Femur (tissue), 1 donor: ENCODE measurements at regions not wholly inside any gene's neighbourhood (a gene's known extent, or its start where the extent isn't known, plus 50 kb on each side); places are given as distances from the start of the nearest gene placed in this dataset.

Source experiments
- DNase-seq: peaks from one replicate; pipeline ENCODE4 v3.0.0-alpha.2; 2017

GRCh38 chr21:41651830-41652229 is 115.0 kb downstream of the RIPK4 start:
- no peak for DNase-seq

- DNase-seq = no peak
Measured at GRCh38 chr21:41651406-41651805, 115.4 kb downstream of the RIPK4 start.

DNA sequence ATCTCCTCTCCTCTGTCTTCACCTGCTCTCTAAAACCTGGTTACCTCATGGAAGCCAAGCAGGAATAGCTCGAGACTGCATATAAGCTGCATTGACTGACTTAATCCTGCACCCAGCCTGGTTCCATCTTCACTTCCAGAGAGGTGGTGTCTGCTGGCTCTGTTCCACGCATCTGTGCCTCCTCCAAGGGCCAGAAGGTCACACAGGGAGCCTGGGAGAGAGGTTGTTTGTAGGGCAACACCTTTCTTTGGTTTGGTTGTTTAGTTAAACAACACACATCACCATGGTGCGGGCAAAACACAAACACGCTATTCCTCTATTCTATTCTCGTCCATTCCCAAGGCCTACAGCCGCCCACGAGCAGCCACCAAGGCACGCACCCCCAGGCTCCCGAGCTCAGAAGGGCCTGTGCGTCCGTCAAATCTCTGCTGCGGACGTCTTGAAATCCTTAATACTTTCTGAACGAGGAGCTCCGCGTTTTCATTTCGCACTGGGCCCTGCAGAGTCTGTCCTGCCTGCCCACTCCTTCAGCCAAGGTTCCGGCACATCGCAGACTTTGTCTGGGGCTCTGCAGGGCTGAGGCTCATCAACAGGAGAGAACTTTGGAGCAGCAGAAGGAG is 116.2 kb downstream of the RIPK4 start:
- DNase-seq = no peak

DNA sequence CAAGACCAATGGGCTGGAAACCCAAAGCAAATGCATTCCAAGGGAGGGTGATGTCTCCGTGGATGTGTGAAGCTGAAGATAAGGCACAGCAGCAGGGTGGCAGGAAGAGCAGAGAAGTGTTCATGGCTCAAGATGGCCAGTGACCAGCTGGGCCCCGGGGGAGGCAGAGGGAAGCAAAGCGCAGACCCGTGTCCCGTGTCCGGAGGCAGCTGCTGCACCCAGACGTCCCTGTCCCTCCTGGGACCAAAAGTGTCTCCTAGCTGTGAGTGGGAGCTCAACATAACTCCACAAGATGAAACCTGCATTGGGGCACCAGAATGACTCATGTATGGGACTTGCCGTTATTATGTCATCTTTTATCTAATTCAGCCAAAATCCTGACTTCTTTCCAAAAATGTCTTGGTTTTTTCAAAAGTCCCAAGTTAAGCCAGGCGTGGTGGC is 118.2 kb downstream of the RIPK4 start:
- no peak for DNase-seq

- no peak for DNase-seq
Measured at GRCh38 chr21:41647806-41648561, 118.9 kb downstream of the RIPK4 start.

DNA sequence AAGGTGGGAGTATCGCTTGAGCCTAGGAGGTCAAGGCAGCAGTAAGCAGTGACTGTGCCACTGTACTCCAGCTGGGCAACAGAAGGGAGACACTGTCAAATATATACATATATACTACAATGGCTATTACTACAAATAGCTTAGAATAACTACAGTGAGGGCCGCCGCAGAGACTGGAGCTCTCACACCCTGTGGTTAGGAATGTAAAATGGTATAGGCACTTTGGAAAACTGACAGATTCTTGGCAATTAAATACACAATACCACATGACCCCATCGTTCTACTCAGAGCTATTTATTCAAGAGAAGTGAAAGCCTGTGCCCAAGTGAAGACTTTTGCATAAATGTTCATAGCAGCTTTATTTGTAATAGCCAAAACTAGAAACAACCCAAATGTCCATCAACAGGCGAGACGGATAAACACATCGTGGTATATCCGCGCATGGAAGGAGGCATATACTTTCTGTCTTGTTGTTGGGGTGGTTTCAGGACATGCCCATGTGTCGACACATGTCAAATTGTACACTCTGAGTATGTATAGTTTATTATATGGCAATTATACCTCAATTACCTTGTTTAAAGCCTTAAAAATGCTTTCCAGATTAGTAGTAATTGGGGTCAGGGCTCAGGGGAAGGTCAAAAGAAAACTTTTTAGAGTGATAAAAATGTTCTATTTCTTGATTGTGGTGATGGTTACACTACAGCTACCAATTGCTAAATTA is 123.4 kb downstream of the RIPK4 start:
- DNase-seq = no peak

DNA sequence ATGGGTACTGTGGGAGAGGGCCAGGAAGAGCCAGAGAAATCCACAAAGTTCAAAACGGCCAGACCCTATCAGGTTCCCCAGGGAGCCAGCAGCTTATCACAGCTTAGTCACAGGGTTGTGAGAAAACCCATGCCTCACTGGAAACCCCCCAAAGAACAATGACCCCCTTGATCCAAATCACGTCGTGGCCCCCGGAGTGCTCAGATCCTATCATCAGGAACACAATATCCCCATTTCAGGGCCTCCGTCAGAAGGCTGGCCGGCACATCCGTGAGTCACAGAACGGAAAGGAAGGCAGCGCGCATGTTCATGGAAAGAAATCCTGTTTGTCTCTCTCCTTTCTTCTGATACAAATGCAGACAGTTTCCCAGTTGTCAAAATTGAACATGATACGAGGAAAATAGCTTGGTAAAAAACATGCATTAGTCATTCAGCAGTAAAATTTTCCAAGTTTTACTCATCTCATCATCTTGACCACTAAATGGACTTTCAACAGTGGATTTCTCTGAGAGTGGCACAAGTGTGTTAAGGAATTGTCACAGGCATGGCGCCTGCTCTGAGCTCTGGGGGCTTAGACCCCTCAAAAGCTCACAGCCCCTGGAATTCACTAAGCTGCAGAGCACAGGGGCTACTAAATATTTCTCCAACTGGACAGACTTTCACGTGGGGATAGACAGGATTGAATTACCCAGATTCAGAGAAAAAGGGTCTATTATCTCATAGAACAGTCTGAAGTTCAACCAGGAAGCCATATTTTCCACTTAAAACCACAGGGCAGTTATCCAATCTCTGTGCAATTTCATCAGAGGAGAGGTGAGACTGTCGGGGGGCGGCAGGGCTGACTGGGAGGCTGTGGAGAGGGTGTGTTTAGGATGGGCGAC is 124.8 kb downstream of the RIPK4 start:
- peak; percentile 66 for DNase-seq

DNA sequence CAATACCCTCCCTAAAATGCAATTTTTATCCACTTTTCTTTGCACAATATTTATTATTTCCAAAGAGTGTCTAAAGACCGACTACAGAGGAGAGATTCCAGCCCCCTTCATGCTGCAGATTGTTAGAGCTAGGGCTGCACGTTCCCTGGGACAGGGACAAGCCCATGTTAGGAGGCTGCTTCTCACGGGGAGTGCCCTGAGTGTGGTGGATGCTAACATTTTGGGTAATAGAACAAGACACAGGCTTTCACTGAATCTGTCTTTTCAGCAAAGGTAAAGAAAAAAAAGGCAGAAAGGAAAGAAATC is 125.4 kb downstream of the RIPK4 start:
- no peak for DNase-seq

- no peak for DNase-seq
Measured at GRCh38 chr21:41640748-41641509, 125.9 kb downstream of the RIPK4 start.

GRCh38 chr21:41639766-41640165 is 127.1 kb downstream of the RIPK4 start:
- no peak for DNase-seq

- no peak for DNase-seq
Measured at GRCh38 chr21:41639336-41639735, 127.5 kb downstream of the RIPK4 start.

DNA sequence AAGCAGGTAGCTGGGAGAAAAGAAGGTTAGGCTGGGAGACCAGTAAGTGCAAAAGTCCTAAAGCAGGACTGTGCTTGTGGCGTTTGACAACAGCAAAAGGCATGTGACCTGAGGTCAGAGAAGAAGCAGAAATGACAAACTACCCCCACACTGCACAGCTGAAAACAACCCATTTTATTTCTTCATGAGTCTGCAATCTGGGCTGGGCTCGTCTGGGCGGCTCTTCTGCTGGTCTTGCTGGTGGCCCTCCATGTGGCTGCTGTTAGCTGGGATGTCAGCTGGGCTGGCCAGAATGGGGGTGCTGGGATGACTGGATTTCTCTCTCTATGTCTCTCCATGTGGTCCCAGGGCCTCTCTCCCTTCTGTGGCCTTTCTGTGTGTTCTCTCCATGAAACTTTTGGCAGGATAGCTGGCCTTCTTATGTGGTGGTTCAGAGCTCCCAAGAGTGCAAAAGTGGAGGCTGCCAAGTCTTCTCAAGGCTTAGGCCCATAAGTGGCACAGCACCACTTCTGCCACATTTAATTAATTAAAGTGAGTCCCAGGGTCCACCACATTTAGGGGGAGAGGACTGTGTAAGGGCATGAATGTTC is 128.6 kb downstream of the RIPK4 start:
- DNase-seq = no peak

GRCh38 chr21:41636636-41637630 is 129.0 kb upstream of the TMPRSS2 start:
- no peak for DNase-seq

- no peak for DNase-seq
Measured at GRCh38 chr21:41635874-41636273, 127.9 kb upstream of the TMPRSS2 start.

DNA sequence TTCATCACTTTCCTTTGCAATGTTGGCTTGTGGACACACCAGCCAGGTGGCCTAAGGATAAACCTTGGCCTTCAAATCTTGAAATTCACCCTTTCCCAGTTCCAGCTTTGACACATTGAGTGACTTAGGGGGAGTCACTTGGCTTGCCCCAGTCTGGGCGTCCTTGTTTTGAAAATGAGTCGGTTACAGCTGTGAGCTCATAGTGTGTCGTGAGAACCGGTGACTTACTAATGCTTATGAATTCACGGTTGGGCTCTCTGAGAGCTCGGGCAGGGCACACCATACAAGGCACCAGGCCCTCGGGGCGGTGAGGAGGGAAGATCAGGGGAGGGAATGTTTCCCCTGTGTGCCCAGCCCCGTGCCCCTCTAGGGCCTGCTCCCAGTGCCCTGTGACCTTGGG is 126.9 kb upstream of the TMPRSS2 start:
- DNase-seq = no peak

DNA sequence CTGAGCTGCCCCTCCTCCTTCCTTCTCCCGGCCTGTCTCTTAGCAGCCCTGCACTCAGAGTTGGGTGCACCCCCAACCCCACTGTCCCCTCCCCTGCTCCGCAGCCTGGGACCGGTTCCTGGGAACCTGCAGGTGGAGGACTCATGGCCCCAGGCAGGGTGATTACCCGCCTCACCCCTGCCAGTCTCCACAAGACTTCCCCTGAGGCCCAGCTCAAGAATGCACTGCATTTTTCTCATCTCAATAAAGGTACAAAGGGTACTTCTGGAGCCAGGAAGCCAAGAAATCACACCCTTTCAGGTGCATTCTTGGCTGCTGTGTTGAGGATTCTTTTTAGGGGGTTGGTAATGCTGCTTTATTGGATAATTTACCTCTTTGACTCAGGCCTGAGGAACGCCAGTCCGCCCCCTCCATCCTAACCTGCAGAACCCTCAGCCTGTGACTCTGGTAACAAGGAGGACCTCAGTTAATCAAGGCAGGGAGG is 126.3 kb upstream of the TMPRSS2 start:
- DNase-seq = no peak

GRCh38 chr21:41633627-41634026 is 125.7 kb upstream of the TMPRSS2 start:
- no peak for DNase-seq

- DNase-seq = no peak
Measured at GRCh38 chr21:41632748-41633475, 125.0 kb upstream of the TMPRSS2 start.

DNA sequence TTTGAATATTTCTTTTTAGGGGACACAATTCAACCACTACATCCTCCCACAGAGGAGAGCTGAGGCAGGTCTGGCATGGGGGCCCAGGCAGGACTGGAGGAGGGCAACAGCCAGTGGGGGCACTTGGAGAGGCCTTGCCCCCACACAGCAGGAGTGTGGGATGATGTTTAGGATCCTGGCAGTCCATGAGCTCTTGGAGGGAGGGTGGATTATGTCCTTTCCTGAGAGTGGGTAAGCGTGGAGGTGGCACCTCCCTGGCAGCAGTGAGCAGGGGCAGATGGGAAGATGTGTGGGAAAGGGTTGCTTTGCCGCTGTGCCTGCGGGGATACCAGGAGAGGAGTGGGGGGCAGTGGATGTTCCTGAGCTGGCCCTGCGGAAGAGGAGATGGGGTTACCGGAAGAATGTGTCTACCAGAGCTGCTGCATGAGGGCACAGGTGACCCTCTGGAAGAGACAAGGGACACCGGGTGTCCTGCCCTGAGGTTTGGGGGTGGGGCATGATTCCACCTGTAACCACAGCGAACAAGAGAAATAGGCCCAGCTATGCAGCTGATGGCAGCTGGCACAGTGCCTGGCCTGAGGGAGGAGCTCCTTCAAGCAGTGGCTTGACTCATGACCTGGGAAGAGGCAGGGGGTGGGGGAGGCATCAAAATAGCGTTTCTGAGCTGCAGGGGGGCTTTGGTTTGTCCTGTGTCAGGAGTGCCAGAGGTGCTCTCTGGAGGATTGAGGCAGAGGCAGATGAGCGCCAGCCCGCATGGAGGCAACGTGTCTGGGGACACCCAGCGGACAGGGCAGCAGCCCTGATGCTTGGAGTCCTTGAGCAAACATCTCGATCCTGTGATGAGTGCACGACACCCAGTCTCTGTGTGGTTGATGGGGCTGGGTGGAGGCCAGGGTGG is 123.9 kb upstream of the TMPRSS2 start:
- DNase-seq = no peak
